ENCODE measurements at regions not wholly inside any gene's neighbourhood (a gene's known extent, or its start where the extent isn't known, plus 50 kb on each side); places are given as distances from the start of the nearest gene placed in this dataset.
A peak's percentile ranks its signal among the peaks of the same experiment; 100 is the strongest.

GRCh38 chr3:44020143-44020542, 221.5 kb upstream of the TOPAZ1 start:
- DNase-seq (ENCODE audit: low read depth), result no peak

DNA sequence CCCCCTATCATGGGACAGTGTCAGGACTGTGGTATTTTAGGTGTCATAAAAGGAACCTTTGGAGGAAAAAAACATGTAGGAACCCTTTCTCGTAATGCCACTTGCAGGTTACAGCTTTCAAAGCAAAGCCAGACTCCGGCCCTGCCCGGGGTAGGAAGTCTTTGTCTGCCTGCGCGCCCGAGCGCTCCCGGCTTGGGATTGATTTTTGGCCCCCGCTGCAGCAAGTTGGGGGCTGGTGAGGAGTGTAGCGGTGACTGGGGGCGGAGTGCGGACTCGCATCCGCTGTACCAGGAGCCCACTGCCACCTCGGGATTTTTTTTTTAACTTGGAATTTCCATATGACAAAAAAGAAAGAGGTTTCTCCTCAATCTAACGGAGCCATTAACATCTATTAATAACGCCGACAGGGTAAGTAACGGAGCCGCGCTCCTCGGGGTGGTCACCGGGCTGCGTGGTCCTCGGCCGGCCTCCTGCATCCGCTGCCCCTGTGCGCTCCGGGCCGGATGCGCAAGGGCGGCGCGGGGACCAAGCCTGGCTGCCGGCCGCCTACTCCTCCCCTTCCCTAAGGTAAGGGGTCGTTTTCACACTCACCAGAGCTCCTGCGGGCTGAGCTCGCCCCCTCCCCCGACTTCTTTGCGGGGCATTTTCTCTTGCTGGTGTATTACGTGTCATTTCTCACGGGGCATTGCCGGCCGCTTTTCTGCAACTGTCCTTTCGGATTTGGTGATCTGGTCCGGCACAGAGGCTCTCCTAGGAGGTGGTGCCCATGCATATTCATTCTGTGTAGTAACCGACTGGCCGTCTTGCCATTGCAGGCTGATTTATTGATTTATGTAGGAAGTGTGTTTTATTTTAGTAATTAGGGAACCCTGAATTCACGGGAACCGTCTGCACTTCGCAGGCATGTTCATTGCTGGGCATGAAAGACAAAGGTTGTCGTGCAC, 219.8 kb upstream of the TOPAZ1 start:
- no peak for DNase-seq (ENCODE audit: low read depth)

- DNase-seq (ENCODE audit: low read depth), result no peak
These were observed 217.6 kb upstream of the TOPAZ1 start for GRCh38 chr3:44023961-44024593.

DNA sequence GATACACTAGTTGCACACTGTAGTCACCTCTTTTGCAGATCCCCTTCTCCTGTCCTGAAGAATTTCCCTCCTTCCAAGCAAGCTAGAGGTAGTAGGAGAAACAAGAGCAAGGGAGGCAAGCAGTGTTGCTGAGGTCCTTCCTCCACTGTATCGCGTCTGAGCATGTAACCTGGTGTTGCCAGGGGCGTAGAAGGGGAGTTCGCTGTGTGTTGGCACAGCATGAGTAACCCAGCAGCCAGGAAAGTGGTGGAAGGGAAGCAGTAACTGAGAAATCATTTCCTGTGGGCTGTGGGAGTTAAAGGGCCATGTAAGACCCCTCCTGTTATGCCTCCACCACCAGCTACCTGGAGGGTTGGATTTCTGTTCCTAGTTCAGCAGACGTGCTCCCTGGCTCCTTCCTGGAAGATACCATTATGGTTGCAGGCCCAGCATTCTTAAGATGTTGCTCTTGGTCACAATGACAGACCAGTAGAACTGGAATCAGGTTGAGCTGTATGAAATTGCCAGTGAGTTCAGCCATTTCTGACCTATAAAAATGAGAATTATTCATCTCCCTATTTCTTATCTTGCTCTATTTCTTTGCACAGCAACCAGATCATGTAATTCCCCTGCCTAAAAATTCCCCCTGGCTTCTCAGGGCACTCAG, 215.3 kb upstream of the TOPAZ1 start:
- DNase-seq (ENCODE audit: low read depth), result no peak

GRCh38 chr3:44029100-44029499, 212.6 kb upstream of the TOPAZ1 start:
- no peak for DNase-seq (ENCODE audit: low read depth)

DNA sequence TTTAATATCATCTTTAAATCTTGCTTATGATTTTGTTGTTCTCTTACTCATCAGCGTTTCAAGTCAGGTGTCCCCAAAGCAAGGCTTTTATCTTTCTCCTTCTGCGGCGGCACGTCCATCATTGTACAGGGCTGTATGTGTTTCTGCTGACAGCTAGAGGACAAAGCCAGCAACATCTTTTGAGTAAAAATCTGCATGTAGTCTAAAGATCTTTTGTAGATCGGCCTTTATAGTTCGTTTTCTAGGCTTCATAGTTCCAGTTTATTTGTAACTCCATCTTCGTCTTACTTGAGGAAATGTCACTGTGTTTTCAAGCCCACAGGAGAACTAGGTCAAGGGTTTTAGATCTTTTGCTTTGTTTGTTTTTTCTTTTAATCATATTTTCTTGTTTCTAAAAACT, 211.4 kb upstream of the TOPAZ1 start:
- no peak for DNase-seq (ENCODE audit: low read depth)

DNA sequence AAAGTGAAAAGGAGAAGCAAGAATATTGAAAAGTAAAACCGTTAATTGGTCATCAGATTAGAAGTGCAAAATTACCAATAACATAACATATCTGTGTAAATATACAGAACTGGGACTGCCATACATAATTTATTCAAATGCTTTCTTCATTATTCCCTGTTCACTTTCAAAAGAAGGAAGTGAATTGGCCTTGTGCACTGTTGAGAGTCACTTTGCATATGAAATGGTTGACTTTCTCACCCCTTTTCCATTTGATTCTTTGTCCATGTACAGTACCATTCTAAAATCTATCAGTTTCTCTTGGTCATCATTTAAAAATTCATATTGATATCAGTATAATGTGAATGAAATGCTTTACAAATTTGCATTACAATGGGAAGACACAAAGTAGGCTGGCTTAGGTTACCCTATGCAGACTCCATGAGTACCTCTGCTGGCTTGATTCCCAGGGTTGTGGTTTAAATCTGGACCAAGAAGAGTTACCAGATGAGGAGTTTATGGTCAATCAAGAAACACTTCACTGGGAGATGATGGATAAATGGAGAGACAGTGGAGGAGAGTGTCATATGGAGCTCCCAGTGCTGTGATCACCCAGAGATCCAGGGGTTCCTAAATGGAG, 210.9 kb upstream of the TOPAZ1 start:
- peak; percentile 70 for DNase-seq (ENCODE audit: low read depth)

DNA sequence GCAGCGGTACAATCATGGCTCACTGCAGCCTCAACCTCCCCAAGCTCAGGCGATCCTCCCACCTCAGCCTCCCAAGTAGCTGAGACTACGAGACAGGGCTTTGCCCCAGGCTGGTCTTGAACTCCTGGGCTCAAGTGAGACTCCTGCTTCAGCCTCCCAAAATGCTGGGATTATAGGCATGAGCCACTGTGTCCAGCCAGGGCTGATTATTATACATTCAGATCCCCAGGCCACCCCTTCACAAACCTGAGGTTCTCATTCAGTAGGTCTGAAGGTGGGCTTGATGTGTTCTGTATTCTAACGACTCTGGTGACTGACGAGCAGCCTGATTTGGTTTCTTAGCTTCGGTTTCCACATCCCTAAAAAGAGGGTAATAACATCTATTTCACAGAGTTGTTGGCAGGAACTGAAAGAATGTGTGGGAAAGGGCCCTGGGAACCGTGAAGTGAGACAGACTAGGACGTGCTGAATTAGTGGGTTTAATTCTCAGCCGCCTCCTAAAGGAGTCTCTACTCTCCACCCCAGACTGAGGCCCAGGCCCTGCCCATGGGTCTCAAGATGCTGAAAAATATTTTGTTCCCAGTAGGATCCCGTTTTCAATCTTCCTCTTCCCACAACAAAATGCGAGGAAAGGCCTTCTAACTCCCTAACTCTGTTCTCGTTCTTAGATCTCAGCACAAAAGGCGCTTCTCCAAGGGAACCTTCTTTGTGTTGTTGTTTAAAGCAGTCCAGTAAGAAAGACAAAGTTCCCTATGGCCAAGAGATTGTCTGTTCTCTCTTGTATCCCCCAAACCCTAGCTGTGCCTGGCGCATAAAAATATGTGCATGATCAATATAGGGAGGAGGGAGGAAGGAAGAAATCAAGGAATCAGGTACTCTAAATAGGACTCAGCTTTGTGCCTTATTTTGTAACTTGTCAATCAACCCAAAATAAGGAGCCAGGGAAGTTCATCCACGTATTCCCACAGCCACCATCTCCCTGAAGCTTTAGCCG, 210.0 kb upstream of the TOPAZ1 start:
- no peak for DNase-seq (ENCODE audit: low read depth)

- no peak for DNase-seq (ENCODE audit: low read depth)
These were observed 209.2 kb upstream of the TOPAZ1 start for GRCh38 chr3:44032487-44032886.

DNA sequence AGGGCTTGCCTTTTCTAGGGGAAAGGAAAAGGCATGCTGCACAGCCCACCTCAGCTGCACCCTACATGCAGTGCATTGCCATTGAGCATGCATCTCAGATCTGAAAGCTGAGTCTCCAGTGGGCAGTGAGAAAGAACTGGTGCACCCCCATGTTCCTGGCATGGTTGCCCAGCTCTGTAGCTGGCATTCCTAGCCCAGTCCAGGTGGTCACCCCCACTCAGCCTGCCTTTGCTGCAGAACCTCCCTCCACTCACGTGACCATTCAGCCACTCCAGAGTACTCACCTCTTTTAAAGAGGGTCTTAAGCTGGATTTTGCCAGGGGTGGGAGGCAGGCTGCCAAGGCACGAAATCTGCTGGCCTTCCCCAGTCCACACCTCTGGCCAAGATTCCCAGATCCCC, 208.6 kb upstream of the TOPAZ1 start:
- DNase-seq (ENCODE audit: low read depth), result no peak

DNA sequence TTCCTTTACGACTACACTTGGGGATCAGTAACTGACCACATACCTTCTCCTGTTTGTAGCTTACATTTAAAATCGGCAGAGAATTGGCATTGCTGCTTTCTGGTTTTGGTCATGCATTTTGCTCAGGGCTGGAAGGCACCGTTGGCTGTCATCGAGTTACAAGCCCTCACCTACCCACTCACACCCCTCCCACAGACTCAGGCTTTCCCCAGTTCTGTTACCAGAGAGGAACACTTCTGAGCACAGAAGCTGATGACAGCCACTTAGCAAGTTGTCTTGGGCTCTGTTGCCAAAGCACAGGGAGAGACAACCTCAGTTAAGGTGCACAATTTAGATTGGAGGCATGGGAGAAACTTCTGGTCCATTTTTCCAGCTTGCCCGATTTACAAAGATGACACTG, 204.8 kb upstream of the TOPAZ1 start:
- no peak for DNase-seq (ENCODE audit: low read depth)

GRCh38 chr3:44039006-44039405, 202.7 kb upstream of the TOPAZ1 start:
- DNase-seq (ENCODE audit: low read depth), result peak; percentile 52

DNA sequence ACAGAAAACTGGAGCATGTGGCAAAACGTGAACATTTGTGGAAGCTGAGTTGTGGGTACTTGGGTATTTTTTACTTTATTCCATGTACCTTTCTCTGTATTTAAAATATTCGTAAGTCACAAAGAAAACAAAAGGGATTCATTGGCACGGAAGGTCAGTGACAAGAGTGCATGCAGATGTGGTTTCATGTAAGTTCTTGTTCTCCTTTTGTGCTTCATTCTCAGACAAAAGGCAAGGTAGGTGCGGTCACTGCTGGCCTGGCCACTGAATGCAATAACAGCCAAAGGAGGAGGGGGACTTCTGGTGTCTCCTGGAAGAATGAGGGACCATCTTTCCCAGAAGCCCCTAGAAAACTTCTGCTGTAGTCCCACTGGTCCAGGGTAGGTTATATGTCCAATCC, 200.0 kb upstream of the TOPAZ1 start:
- no peak for DNase-seq (ENCODE audit: low read depth)

- no peak for DNase-seq (ENCODE audit: low read depth)
These were observed 198.9 kb upstream of the TOPAZ1 start for GRCh38 chr3:44042772-44043171.

GRCh38 chr3:44045476-44046275, 196.0 kb upstream of the TOPAZ1 start:
- peak; percentile 83 for DNase-seq (ENCODE audit: low read depth)

DNA sequence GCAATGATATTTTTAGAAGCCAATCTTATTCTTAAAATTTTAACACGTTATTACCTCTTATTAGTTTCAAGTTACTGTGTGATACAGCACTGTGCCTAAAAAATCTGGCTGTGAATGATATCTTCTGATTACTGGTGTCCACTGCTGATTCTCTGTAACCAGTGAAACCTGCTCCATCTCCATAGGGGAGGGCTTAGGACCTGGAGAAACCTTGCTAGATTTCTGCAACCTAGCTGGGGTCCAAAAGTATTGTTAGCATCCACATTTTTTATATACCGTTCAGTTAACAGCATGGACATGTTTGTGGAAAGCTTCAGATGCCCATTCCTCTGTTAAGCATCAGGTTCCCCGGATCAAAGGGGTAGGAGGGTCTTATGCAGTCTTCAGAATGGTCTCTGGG, 193.9 kb upstream of the TOPAZ1 start:
- DNase-seq (ENCODE audit: low read depth), result no peak

DNA sequence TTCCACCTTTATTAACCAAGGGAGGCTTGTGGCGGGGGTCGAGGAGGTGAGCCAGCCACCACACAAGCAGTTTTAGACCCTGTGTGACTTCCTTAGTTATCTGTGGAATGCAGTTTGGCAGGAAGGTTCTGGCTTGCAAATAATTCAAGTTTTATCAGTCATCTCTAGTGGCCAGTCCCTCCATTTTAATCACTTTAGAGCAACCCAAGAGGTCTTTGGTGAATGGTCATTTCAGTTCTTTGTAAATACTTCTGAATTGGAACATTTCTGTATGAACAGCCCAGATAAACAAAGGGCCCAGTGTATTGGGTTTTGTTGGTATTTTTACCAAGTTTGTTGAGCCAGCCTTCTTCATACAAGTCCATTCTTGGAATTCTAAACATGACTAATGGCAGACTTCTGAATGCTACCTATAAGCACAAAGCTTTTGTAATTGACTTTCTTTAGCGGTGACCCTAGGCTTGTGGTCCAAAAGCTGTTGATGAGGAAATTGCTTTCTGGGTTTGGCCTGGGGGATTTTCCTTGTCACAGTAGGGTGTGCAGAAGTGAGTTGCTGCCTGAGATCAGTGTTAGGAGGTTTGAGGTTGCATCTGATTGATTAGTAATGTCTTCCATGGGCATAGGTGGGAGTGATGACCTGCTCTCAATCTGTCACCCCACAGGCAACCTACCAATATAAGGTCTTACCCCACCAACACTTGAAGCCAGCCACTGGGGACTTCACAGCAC, 193.3 kb upstream of the TOPAZ1 start:
- DNase-seq (ENCODE audit: low read depth), result peak; percentile 69

GRCh38 chr3:44048949-44049348, 192.7 kb upstream of the TOPAZ1 start:
- no peak for DNase-seq (ENCODE audit: low read depth)

GRCh38 chr3:44050101-44050500, 191.6 kb upstream of the TOPAZ1 start:
- no peak for DNase-seq (ENCODE audit: low read depth)

DNA sequence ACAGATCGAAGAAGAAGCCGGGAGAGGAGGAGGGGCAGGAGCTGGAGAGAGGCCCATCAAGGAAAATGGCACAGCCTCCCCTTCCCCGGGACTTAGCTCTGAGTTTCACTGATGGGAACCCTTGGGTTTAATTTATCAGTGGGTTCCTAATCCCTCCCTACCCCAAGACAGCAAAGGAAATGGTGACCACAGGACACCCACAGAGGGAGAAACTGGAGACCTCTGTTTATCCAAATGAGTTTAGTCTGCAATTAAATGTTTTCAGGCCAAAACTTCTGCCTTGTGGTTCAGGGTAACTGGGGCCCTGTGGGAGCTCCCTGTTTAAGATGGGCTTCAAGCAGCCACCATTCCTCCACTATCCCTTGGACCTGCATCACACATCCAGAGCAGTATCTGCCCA, 190.8 kb upstream of the TOPAZ1 start:
- DNase-seq (ENCODE audit: low read depth), result no peak

Measured in M059J (cell line).